SK-N-SH (cell line): ENCODE measurements at regions not wholly inside any gene's neighbourhood (a gene's known extent, or its start where the extent isn't known, plus 50 kb on each side); places are given as distances from the start of the nearest gene placed in this dataset.

Experiments used
- MEF2A ChIP-seq: IDR thresholded peaks from 2 replicates; pipeline ENCODE4 v1.4.0; 2012; ENCODE audit warnings: low read depth, borderline replicate concordance
- NRF1 ChIP-seq: IDR thresholded peaks from 2 replicates; pipeline ENCODE4 v1.6.1; 2012; ENCODE audit warnings: low read depth, mild to moderate bottlenecking, low read length
- SIN3A ChIP-seq: IDR thresholded peaks from 2 replicates; pipeline ENCODE4 v1.6.1; 2012; ENCODE audit warnings: low read depth, mild to moderate bottlenecking, low read length, moderate library complexity, borderline replicate concordance
- YY1 ChIP-seq: IDR thresholded peaks from 2 replicates; pipeline ENCODE4 v1.4.0; 2012; ENCODE audit warnings: low read depth, mild to moderate bottlenecking

DNA sequence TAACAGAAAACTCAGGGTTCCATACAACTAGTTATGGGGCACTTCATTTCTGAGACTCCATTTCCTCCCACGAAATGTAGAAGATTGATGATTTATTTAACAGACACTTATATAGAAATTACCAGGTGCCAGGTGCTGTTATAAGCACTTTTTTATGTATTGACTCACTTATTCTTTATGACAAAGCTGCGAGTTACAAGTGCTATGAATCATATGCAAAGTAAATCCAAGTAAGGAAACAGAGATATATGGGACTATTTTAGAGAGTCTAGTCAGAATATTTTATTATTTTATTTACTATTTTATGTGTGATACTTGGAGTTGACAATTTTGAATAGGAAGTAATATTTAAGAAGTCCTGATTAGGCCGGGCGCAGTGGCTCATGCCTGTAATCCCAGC, 822.8 kb upstream of the C9orf72 start:
- TF ChIP-seq MEF2A (no peak), SIN3A (no peak), NRF1 (no peak), YY1 (no peak)
